H1 (cell line): ENCODE measurements at regions not wholly inside any gene's neighbourhood (a gene's known extent, or its start where the extent isn't known, plus 50 kb on each side); places are given as distances from the start of the nearest gene placed in this dataset.

Experiments used
- CEBPB ChIP-seq: IDR thresholded peaks from 2 replicates; pipeline ENCODE4 v1.6.1; 2012; ENCODE audit warnings: low read depth, low read length
- CHD1 ChIP-seq: IDR thresholded peaks from 2 replicates; pipeline ENCODE4 v1.6.1; 2012; ENCODE audit warnings: low read depth, low read length, improper control_type of control experiment
- EZH2 ChIP-seq: fragments of 200-600 bp; sonication (generic); IDR thresholded peaks from 2 replicates; pipeline ENCODE4 v1.7.1; 2012; ENCODE audit warnings: low read depth, mild to moderate bottlenecking, moderate library complexity, low read length, inconsistent platforms; ENCODE audit not compliant: severe bottlenecking
- HDAC6 ChIP-seq: IDR thresholded peaks from one replicate; pipeline ENCODE4 v1.7.1; 2012; ENCODE audit warnings: low read depth, mild to moderate bottlenecking, inconsistent platforms, low read length, moderate library complexity
- POLR2A ChIP-seq, 2 experiments: IDR thresholded peaks; 1 replicate in 1 of 2; 2 replicates in 1 of 2; pipeline ENCODE4 v1.6.1; 2011; ENCODE audit warnings: low read depth in 2 of 2, low read length in 2 of 2, mild to moderate bottlenecking in 2 of 2; ENCODE audit errors: control extremely low read depth in 1 of 2
- POU5F1 ChIP-seq: IDR thresholded peaks from 2 replicates; pipeline ENCODE4 v1.6.1; 2011; ENCODE audit warnings: low read depth, mild to moderate bottlenecking, low read length, moderate library complexity
- SUZ12 ChIP-seq: fragments of 200-600 bp; sonication (generic); IDR thresholded peaks from 2 replicates; pipeline ENCODE4 v1.6.1; 2012; ENCODE audit warnings: mild to moderate bottlenecking, inconsistent platforms, low read length, moderate library complexity, mixed read lengths
- YY1 ChIP-seq: IDR thresholded peaks from 2 replicates; pipeline ENCODE4 v1.6.1; 2011; ENCODE audit warnings: low read depth, mild to moderate bottlenecking, low read length
- TF ChIP-seq, protein P1 (sequence below): IDR thresholded peaks from 2 replicates; pipeline ENCODE4 v1.6.1; 2012; ENCODE audit warnings: inconsistent platforms
- TF ChIP-seq, protein P2 (sequence below), 3 experiments: IDR thresholded peaks; 1 replicate in 2 of 3; 2 replicates in 1 of 3; pipeline versions ENCODE4 v1.5.1 to v1.6.1; 2011; ENCODE audit warnings: low read length in 3 of 3, mild to moderate bottlenecking in 3 of 3, inconsistent platforms in 2 of 3, low read depth in 1 of 3, moderate library complexity in 1 of 3; ENCODE audit not compliant: insufficient read depth in 1 of 3; ENCODE audit errors: control extremely low read depth in 1 of 3
- TF ChIP-seq, protein P3 (sequence below): IDR thresholded peaks from 2 replicates; pipeline ENCODE4 v1.6.1; 2011; ENCODE audit warnings: low read length, improper control_type of control experiment

DNA sequence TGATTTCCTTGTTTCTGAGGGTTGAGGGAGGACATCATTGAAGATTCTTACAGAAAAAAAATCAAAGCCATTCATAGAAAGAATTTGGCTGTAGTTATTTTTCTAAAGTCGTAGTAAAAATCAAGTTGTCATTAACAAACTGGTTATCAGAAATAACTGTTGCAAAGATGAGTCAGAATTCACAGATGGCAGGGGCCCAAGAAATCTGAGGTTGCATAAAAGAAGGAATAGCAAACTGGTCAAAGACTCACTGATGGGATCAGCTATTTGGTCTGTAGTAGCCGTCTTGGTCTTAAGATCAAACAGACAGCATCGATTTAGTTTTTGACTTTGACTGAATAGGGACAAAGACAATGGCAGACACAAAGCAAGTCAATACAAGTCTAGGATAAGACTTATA, 334.3 kb downstream of the FIGN start:
- no peak for TF ChIP-seq EZH2
- TF ChIP-seq, protein P1, sequence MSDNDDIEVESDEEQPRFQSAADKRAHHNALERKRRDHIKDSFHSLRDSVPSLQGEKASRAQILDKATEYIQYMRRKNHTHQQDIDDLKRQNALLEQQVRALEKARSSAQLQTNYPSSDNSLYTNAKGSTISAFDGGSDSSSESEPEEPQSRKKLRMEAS: no peak
- TF ChIP-seq CEBPB: no peak
- TF ChIP-seq, protein P2, sequence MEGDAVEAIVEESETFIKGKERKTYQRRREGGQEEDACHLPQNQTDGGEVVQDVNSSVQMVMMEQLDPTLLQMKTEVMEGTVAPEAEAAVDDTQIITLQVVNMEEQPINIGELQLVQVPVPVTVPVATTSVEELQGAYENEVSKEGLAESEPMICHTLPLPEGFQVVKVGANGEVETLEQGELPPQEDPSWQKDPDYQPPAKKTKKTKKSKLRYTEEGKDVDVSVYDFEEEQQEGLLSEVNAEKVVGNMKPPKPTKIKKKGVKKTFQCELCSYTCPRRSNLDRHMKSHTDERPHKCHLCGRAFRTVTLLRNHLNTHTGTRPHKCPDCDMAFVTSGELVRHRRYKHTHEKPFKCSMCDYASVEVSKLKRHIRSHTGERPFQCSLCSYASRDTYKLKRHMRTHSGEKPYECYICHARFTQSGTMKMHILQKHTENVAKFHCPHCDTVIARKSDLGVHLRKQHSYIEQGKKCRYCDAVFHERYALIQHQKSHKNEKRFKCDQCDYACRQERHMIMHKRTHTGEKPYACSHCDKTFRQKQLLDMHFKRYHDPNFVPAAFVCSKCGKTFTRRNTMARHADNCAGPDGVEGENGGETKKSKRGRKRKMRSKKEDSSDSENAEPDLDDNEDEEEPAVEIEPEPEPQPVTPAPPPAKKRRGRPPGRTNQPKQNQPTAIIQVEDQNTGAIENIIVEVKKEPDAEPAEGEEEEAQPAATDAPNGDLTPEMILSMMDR (IDR thresholded peaks at IDR 0.05; ENCODE audit: control extremely low read depth in 1 of 3, insufficient read depth in 1 of 3, low read depth in 1 of 3, low read length in 3 of 3): no peak
- TF ChIP-seq POLR2A (IDR thresholded peaks at IDR 0.05; ENCODE audit: control extremely low read depth in 1 of 2, low read depth in 2 of 2, low read length in 2 of 2): no peak
- TF ChIP-seq POU5F1: no peak
- TF ChIP-seq HDAC6: no peak
- TF ChIP-seq YY1: no peak
- TF ChIP-seq SUZ12: no peak
- TF ChIP-seq, protein P3, sequence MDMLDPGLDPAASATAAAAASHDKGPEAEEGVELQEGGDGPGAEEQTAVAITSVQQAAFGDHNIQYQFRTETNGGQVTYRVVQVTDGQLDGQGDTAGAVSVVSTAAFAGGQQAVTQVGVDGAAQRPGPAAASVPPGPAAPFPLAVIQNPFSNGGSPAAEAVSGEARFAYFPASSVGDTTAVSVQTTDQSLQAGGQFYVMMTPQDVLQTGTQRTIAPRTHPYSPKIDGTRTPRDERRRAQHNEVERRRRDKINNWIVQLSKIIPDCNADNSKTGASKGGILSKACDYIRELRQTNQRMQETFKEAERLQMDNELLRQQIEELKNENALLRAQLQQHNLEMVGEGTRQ: no peak
- no peak for TF ChIP-seq CHD1
